Non-pigmented ciliary epithelial cell (primary cell): ENCODE measurements at regions not wholly inside any gene's neighbourhood (a gene's known extent, or its start where the extent isn't known, plus 50 kb on each side); places are given as distances from the start of the nearest gene placed in this dataset.
"Not testable (repeated sequence)": the region's sequence is repeated elsewhere in the genome, so short reads cannot be mapped to it uniquely, and the experiment has no call there.

Experiments used
- DNase-seq: peaks from one replicate; pipeline ENCODE4 v3.0.0-alpha.2; 2010; ENCODE audit warnings: low read depth

GRCh38 chr2:192773044-192773443 is 578.3 kb upstream of the TMEFF2 start:
- DNase-seq = no peak

- no peak for DNase-seq
These were observed 555.0 kb upstream of the TMEFF2 start for GRCh38 chr2:192749611-192750200.

- no peak for DNase-seq
These were observed 547.2 kb upstream of the TMEFF2 start for GRCh38 chr2:192741889-192742288.

GRCh38 chr2:192735447-192735846 is 540.7 kb upstream of the TMEFF2 start:
- no peak for DNase-seq

GRCh38 chr2:192729369-192729768 is 534.6 kb upstream of the TMEFF2 start:
- no peak for DNase-seq

- no peak for DNase-seq
These were observed 531.3 kb upstream of the TMEFF2 start for GRCh38 chr2:192725991-192726390.

GRCh38 chr2:192719629-192720028 is 524.9 kb upstream of the TMEFF2 start:
- DNase-seq = no peak

GRCh38 chr2:192718340-192718739 is 523.6 kb upstream of the TMEFF2 start:
- DNase-seq = no peak

GRCh38 chr2:192700934-192701333 is 506.2 kb upstream of the TMEFF2 start:
- no peak for DNase-seq

- no peak for DNase-seq
These were observed 503.1 kb upstream of the TMEFF2 start for GRCh38 chr2:192697880-192698279.

- DNase-seq = no peak
These were observed 502.1 kb upstream of the TMEFF2 start for GRCh38 chr2:192696857-192697256.

GRCh38 chr2:192687015-192687414 is 492.3 kb upstream of the TMEFF2 start:
- DNase-seq = no peak

- DNase-seq = not testable (repeated sequence)
These were observed 487.8 kb upstream of the TMEFF2 start for GRCh38 chr2:192682511-192682910.

GRCh38 chr2:192675681-192676080 is 480.9 kb upstream of the TMEFF2 start:
- DNase-seq = no peak

- DNase-seq = no peak
These were observed 474.9 kb upstream of the TMEFF2 start for GRCh38 chr2:192669505-192670091.

GRCh38 chr2:192660555-192660954 is 465.8 kb upstream of the TMEFF2 start:
- DNase-seq = not testable (repeated sequence)

GRCh38 chr2:192657362-192657761 is 462.6 kb upstream of the TMEFF2 start:
- DNase-seq = no peak

GRCh38 chr2:192655916-192656315 is 461.2 kb upstream of the TMEFF2 start:
- no peak for DNase-seq

- no peak for DNase-seq
These were observed 451.3 kb upstream of the TMEFF2 start for GRCh38 chr2:192645811-192646598.

GRCh38 chr2:192634557-192634956 is 439.8 kb upstream of the TMEFF2 start:
- DNase-seq = no peak

GRCh38 chr2:192628017-192628416 is 433.3 kb upstream of the TMEFF2 start:
- DNase-seq = no peak

- DNase-seq = no peak
These were observed 420.4 kb upstream of the TMEFF2 start for GRCh38 chr2:192615105-192615504.

GRCh38 chr2:192604295-192604694 is 409.6 kb upstream of the TMEFF2 start:
- DNase-seq = no peak
